Aorta (tissue), 5 donors: ENCODE measurements at regions not wholly inside any gene's neighbourhood (a gene's known extent, or its start where the extent isn't known, plus 50 kb on each side); places are given as distances from the start of the nearest gene placed in this dataset.

Experiments
- ATAC-seq: fragments of 200-7000 bp; cut with Tn5 transposase; one replicate; pipeline ENCODE4 v1.9.1; 2022; ENCODE audit warnings: moderate library complexity; ENCODE audit not compliant: low FRiP score
- DNase-seq, 2 donors: peaks; one replicate each; pipeline ENCODE4 v3.0.0-alpha.2; 2020
- H3K27ac ChIP-seq, 2 donors: one replicate each; pipeline ENCODE4 v1.5.1; 2013; ENCODE audit warnings: low read length in 2 of 2, mild to moderate bottlenecking in 2 of 2, moderate library complexity in 2 of 2, control low read depth in 1 of 2, inconsistent platforms in 1 of 2, low read depth in 1 of 2
- H3K27me3 ChIP-seq, 2 donors: one replicate each; pipeline ENCODE4 v1.6.1; 2013; ENCODE audit warnings: control low read depth in 1 of 2, low read length in 1 of 2, mild to moderate bottlenecking in 1 of 2, moderate library complexity in 1 of 2; ENCODE audit not compliant: insufficient read depth in 2 of 2, control insufficient read depth in 1 of 2
- H3K36me3 ChIP-seq, 2 donors: one replicate each; pipeline ENCODE4 v1.6.1; 2013; ENCODE audit warnings: control low read depth in 1 of 2, low read length in 1 of 2, mild to moderate bottlenecking in 1 of 2; ENCODE audit not compliant: insufficient read depth in 2 of 2, control insufficient read depth in 1 of 2
- H3K4me1 ChIP-seq, 2 donors: one replicate each; pipeline ENCODE4 v1.6.1; 2013; ENCODE audit warnings: low read length in 2 of 2, control low read depth in 1 of 2, mild to moderate bottlenecking in 1 of 2, moderate library complexity in 1 of 2; ENCODE audit not compliant: insufficient read depth in 2 of 2, control insufficient read depth in 1 of 2
- H3K4me3 ChIP-seq, 2 donors: one replicate each; pipeline ENCODE4 v1.5.1; 2013; ENCODE audit warnings: low read length in 2 of 2, control low read depth in 1 of 2, mild to moderate bottlenecking in 1 of 2
- H3K9me3 ChIP-seq: one replicate; pipeline ENCODE4 v1.6.1; 2013; ENCODE audit warnings: mild to moderate bottlenecking, low read length; ENCODE audit not compliant: control insufficient read depth
- WGBS, 2 donors: extraction: QIAGEN DNeasy Blood & Tissue Kit; methylation state at CpG; one replicate each; pipeline ENCODE4 v1.1.7; 2013; 5-methylcytosine and 5-hydroxymethylcytosine counted together
- intact Hi-C, 2 donors: fragments of 100-400 bp; cut with DNase I; formaldehyde crosslinking; loops; one replicate each; pipeline versions ENCODE4 v1.14.2 to v1.15.0; 2022
- donor health status: healthy with polysubstance abuse.
- donor health status: Bipolar disorder and iron deficiency.
- donor health status: DM: no; HTN: no; CAD: no.
- donor health status: DM: no; HTN: no; CAD: no.
- donor health status: DM: yes; HTN: yes; CAD: no.

DNA sequence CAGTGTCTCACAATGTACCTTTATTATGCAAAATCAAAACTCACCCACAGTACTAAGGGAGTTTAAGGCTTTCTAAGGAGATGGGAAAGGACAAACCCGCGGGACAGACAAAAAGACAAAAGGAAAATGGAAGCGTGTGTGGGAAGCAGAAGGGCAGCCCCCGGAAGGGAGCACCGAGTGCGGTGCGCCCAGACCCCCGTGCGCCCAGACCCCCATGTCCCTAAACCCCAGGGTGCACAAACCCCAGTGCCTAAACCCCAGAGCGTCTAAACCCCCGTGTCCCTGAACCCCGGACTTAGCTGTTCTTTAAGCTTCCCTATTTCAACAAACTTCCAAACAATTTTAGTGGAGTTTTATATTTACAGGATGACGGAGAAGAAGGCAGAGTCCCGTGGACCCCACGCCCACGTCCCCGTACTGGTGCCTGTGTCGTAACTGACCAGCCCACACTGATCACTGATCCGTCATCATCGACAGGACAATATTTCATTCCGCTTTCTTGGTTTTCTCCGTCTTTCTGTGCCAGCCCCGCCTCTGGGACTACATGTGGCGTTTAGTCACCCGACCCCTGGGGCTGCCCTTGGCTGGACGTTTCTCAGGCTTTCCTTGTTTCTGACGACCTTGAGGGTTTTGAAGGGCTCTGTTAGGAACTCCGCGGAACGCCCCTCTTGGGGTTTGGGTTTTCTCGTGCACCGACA, 76.9 kb downstream of the RTP5 start:
- Histone ChIP-seq H3K36me3 (no peaks in the 10 kb centered on the region), H3K4me3 (no peak overlapping the region), H3K27me3 (no peaks in the 10 kb centered on the region), H3K9me3 (no peaks in the 10 kb centered on the region), H3K27ac (no peak overlapping the region), H3K4me1 (no peaks in the 10 kb centered on the region)
- 65 to 79% methylated on average over 32 of the region's 32 CpGs for WGBS, 2 donors
- intact Hi-C loops = no loop called here
- ATAC-seq = no peak
- DNase-seq = no peak

DNA sequence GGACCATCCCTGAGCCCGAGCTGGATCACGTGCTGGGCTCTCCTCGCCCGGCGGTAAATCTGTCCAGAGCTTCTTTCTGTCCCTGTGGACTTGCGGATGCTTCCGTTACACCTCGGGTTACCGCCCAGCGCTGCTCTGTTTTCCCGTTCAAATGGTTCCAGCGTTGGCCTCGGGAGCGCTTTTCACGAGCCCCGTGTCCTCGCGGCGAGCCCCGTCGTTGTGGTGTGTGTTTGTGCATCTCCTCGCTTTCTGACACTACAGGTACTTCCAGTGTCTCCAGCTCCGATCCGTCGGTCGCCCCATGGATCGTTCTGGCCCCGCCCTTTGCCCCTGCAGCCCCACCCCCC, 77.4 kb downstream of the RTP5 start:
- intact Hi-C loops = no loop called here
- Histone ChIP-seq H3K27ac (no peak overlapping the region), H3K4me3 (no peak overlapping the region), H3K36me3 (no peaks in the 10 kb centered on the region), H3K4me1 (no peaks in the 10 kb centered on the region), H3K9me3 (no peaks in the 10 kb centered on the region), H3K27me3 (no peaks in the 10 kb centered on the region)
- 37 to 80% methylated on average over 28 of the region's 28 CpGs for WGBS, 2 donors
- no peak for DNase-seq
- ATAC-seq = no peak

DNA sequence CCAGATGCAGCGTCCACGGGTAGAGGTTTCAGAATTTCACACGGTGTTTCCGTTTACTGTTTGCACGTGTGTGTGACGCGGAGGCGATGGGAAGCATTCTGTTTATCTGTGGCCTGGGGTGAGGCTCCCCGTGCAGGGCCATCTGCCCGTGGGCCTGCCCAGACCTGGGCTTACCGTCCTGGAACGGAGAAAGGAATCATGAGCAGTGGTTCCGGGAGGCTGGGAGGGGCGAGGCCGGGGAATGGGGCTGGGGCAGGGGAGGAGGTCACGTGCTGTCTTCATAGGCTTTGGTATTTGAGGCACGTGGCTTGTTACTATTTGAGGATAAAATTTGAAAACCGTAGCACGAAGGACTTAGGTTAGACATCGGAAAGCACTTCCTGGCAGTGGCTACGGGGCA, 77.9 kb downstream of the RTP5 start:
- no peaks in the 10 kb centered on the region for H3K27me3 ChIP-seq
- DNase-seq (no peak), ATAC-seq (no peak)
- intact Hi-C loops = no loop called here
- no peaks in the 10 kb centered on the region for H3K9me3 ChIP-seq
- no peaks in the 10 kb centered on the region for H3K36me3 ChIP-seq
- H3K27ac ChIP-seq = no peak overlapping the region
- 57 to 82% methylated on average over 21 of the region's 21 CpGs for WGBS, 2 donors
- H3K4me3 ChIP-seq = no peak overlapping the region
- no peaks in the 10 kb centered on the region for H3K4me1 ChIP-seq

DNA sequence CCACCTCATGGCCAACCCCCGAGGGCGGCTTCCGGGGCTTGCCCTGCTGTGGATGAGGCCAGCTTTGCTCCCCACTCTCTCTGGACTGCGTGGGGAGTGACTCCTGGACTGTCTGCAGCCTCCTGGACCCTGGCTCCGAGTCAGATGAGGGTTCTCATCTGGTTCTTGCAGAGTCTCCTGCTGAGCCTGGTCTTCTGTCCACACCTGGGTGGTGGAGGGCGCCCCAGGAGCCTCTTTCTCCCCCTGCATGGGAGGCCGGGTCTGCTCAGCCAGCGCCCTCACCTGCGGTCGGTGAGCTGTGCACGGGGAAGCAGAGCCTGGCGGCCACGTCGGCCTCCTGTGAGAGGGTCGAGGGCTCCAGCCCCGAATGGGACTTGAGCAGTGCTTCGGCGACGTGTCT, 78.3 kb downstream of the RTP5 start:
- H3K4me1 ChIP-seq = no peaks in the 10 kb centered on the region
- H3K36me3 ChIP-seq = no peaks in the 10 kb centered on the region
- no peak overlapping the region for H3K27ac ChIP-seq
- ATAC-seq = no peak
- intact Hi-C loops = no loop called here
- 87 to 90% methylated on average over 19 of the region's 19 CpGs for WGBS, 2 donors
- no peak overlapping the region for H3K4me3 ChIP-seq
- no peak for DNase-seq
- H3K9me3 ChIP-seq = no peaks in the 10 kb centered on the region
- H3K27me3 ChIP-seq = no peaks in the 10 kb centered on the region

DNA sequence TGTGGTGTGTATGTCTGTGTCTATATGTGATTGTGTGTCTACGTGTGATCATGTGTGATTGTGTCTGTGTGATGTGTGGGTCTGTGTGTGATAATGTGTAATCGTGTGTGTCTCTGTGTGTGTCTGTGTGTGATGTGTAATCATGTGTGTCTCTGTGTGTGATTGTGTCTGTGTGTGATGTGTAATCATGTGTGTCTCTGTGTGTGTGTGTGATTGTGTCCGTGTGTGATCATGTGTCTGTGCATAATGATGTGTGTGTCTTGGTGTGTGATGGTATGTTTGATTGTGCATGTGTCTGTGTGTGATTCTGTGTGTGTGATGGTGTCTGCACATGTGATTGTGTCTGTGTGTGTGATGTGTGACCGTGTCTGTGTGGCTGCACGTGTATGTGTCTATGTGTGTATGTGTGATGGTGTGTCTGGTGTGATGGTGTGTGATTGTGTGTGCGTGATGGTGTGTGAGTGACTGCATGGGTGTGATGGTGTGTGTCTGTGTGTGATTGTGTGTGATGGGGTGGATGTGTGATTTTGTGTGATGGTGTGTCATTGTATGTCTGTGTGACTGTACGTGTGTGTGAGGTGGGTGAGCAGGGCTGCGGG, 78.9 kb downstream of the RTP5 start:
- Histone ChIP-seq H3K4me3 (no peak overlapping the region), H3K27ac (no peak overlapping the region), H3K9me3 (no peaks in the 10 kb centered on the region), H3K4me1 (no peaks in the 10 kb centered on the region), H3K36me3 (no peaks in the 10 kb centered on the region), H3K27me3 (no peaks in the 10 kb centered on the region)
- 67 to 86% methylated on average over 8 of the region's 8 CpGs for WGBS, 2 donors
- intact Hi-C loops = no loop called here
- DNase-seq = no peak
- no peak for ATAC-seq

DNA sequence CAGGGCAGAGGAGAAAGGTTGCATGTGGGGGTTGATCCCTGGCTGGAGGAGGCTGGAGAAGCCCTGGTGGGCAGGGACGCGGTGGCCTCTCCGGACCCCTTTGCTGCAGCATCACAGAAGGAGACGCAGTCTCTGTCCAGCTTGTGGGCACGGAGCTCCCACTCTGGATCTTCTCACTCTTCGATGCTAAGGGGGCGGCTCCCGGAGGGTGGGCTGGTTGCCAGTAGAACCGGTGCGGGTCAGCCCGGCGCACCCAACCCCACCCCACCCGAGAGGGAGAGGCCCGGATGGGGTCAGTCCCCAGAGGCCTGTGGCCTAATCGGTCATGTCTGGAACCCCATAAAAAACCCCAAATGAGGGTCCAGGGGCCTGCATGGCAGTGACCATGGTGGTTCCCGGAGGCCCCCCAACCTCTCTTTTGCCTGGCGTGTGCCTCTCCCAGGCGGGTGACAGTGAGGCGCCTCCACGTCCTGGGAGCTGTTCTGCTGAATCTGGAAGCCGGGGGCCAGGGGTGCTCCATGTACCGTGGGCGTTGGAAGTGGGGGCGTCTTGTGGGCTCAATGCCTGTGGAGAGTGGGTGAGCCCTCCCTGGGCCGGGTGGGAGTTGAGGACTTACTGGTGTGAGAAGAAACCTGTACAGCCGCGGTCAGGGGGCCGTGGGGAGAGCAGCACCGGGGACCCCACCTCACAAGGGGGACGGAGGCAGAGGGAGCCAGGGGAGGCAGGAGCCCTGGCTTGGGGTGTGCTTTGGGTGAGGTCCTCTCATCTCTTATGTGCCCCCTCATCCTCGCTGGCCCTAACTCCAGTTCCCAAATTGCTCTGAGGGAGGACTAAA, 79.6 kb downstream of the RTP5 start:
- 75 to 80% methylated on average over 31 of the region's 31 CpGs for WGBS, 2 donors
- H3K9me3 ChIP-seq = no peaks in the 10 kb centered on the region
- no peaks in the 10 kb centered on the region for H3K27me3 ChIP-seq
- ATAC-seq (no peak), DNase-seq (peak in 1 of 2 donors; percentile 74)
- no peaks in the 10 kb centered on the region for H3K4me1 ChIP-seq
- H3K27ac ChIP-seq = no peak overlapping the region
- H3K36me3 ChIP-seq = no peaks in the 10 kb centered on the region
- intact Hi-C loops = no loop called here
- no peak overlapping the region for H3K4me3 ChIP-seq

DNA sequence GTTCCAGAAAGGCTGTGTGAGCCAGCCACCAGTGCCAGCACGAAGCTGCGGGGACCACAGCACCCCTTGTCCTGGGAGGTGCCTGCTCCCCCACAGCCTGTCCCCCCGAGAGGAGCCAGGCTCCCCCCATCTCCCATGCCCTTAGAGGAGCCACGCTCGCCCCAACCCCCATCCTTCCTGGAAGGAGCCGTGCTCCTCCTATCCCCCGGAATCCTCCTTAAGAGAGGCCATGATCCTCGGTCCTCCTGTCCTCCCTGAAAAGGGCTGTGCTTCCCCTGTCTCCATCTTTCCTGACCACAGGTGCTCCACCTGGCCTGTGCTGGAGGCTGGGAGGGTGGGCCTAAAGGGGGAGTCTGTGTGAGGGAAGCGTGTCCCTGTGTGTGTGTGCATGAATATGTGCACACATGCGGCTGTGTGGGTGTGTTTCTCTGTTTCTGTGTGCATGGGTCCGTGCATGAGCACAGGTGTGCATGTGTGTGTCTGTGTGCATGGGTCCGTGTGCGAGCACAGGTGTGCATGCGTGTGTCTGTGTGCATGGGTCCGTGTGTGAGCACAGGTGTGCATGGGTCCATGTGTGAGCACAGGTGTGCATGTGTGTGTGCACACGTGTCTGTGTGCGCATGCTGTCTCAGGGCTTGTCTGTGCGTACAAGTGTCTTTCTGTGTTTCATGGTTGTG, 80.3 kb downstream of the RTP5 start:
- Histone ChIP-seq H3K36me3 (no peaks in the 10 kb centered on the region), H3K27ac (no peak overlapping the region), H3K4me3 (no peak overlapping the region), H3K27me3 (no peaks in the 10 kb centered on the region), H3K9me3 (no peaks in the 10 kb centered on the region), H3K4me1 (no peaks in the 10 kb centered on the region)
- 74 to 84% methylated on average over 18 of the region's 18 CpGs for WGBS, 2 donors
- intact Hi-C loops = no loop called here
- ATAC-seq (no peak), DNase-seq (peak in 1 of 2 donors; percentile 46)

DNA sequence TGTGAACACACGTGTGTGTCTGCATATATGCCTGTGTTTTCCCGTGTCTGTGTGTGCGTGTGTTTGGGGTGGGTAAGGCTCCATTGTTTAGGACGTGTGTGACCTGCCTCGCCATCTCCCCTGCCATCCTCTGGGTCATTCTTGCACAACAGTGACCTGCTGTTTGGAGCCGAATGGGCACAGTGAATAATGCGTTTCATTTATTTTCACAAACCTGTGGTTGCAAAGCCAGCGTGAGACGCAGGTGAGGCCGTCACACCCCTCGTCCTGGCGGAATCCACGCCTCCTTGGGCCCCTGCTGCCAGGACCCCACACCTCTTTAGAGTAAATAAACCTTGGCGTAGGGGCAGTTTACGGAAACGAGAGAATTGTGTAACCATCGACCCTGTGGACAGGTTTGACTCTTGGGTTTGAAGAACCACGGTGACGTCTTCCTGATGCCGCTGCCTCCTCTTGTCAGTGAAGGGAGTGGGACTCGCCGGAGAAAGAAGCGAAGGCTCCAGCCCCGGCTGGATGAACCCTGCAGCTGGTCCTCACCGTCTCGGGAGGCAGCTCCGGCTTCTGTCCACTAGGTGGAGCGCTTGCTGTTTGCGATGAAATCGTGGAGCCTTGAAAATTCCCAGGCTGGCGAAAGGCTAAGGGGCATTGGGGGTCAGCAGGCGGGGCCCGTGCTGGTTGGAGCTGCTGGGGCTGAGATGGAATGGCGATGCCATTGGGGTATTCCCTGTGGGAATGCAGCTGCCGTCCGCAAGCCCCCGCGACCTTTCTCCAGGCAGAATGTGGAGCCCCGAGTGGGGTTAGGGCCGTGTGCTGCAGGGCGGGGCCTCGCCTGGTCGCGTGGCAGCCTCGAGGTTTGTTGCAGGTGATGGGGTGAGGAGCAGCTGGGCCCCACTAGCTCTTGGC, 81.1 kb downstream of the RTP5 start:
- 23 to 25% methylated on average over 45 of the region's 45 CpGs for WGBS, 2 donors
- H3K27ac ChIP-seq = no peak overlapping the region
- H3K4me3 ChIP-seq = no peak overlapping the region
- no peaks in the 10 kb centered on the region for H3K9me3 ChIP-seq
- H3K36me3 ChIP-seq = no peaks in the 10 kb centered on the region
- H3K27me3 ChIP-seq = peaks cover 0 to 1% of the 10 kb centered on the region in 2 donors
- ATAC-seq (no peak), DNase-seq (peak; percentile 78 to 92)
- no peaks in the 10 kb centered on the region for H3K4me1 ChIP-seq
- intact Hi-C loops = no loop called here
